H1 (cell line): ENCODE measurements at regions not wholly inside any gene's neighbourhood (a gene's known extent, or its start where the extent isn't known, plus 50 kb on each side); places are given as distances from the start of the nearest gene placed in this dataset.

Source experiments
- GTF2F1 ChIP-seq: IDR thresholded peaks from 2 replicates; pipeline ENCODE4 v1.6.1; 2012; ENCODE audit warnings: low read depth, low read length, improper control_type of control experiment, borderline replicate concordance
- SIRT6 ChIP-seq: IDR thresholded peaks from one replicate; pipeline ENCODE4 v1.7.1; 2012; ENCODE audit warnings: low read length, inconsistent platforms
- SRF ChIP-seq: IDR thresholded peaks from 2 replicates; pipeline ENCODE4 v1.6.1; 2011; ENCODE audit warnings: mild to moderate bottlenecking, low read depth, low read length, moderate library complexity
- TF ChIP-seq, protein P1 (sequence below): IDR thresholded peaks from 2 replicates; pipeline ENCODE4 v1.6.1; 2011; ENCODE audit warnings: low read depth, mild to moderate bottlenecking, low read length; ENCODE audit not compliant: insufficient read depth

DNA sequence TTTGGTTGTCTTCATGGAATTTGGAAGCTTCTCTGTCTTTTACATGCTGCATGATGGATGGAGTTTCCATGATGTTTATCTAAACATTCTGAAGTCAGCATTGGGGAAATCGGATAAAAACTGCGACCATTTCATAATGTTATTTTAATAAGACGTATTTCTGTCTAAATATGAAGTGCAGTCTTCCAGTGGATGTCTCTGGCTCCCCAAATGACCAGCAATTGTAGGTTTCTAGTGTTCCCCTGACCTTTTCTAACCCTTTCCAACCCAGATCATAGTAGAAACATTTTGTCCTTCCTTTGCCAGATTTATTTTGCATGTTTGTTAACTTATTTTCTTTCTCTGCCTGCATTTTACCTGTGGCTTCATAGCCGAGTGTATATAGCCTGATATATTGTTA, 559.3 kb downstream of the ADCYAP1 start (continued):
- TF ChIP-seq SRF (no peak), GTF2F1 (no peak), SIRT6 (no peak)
- TF ChIP-seq, protein P1, sequence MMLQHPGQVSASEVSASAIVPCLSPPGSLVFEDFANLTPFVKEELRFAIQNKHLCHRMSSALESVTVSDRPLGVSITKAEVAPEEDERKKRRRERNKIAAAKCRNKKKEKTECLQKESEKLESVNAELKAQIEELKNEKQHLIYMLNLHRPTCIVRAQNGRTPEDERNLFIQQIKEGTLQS: no peak
- TF ChIP-seq, all 59 proteins: peak for 0
